Kidney (tissue), 13 donors: ENCODE measurements at regions not wholly inside any gene's neighbourhood (a gene's known extent, or its start where the extent isn't known, plus 50 kb on each side); places are given as distances from the start of the nearest gene placed in this dataset.

Source experiments
- DNase-seq, 5 donors: peaks; one replicate each; pipeline ENCODE4 v3.0.0-alpha.2; 2013 to 2020
- FAIRE-seq: peaks from 2 replicates; lab custom pipeline; 2012; peaks lifted over from hg19 to GRCh38; lab: Jason Lieb, UNC
- H3K27ac ChIP-seq, 2 donors: one replicate each; pipeline ENCODE4 v1.7.0; 2013; ENCODE audit warnings: low read depth in 2 of 2, low read length in 2 of 2, inconsistent platforms in 1 of 2
- H3K27me3 ChIP-seq: one replicate; pipeline ENCODE4 v1.7.1; 2013; ENCODE audit warnings: low read length, inconsistent platforms; ENCODE audit not compliant: control insufficient read depth, insufficient read depth
- H3K36me3 ChIP-seq, 3 donors: one replicate each; pipeline versions ENCODE4 v1.7.0 to v1.7.1; 2013; ENCODE audit warnings: low read length in 3 of 3, control low read depth in 1 of 3, inconsistent platforms in 1 of 3; ENCODE audit not compliant: insufficient read depth in 3 of 3, control insufficient read depth in 2 of 3
- H3K4me1 ChIP-seq, 3 donors: one replicate each; pipeline versions ENCODE4 v1.7.0 to v1.7.1; 2013; ENCODE audit warnings: low read length in 3 of 3, inconsistent platforms in 1 of 3, low read depth in 1 of 3; ENCODE audit not compliant: control insufficient read depth in 2 of 3, insufficient read depth in 2 of 3
- H3K4me3 ChIP-seq, 3 donors: one replicate each; pipeline versions ENCODE4 v1.7.0 to v1.8.1; 2013; ENCODE audit warnings: low read length in 3 of 3, control low read depth in 1 of 3, inconsistent platforms in 1 of 3
- H3K9ac ChIP-seq, 3 donors: one replicate each; pipeline versions ENCODE4 v1.7.0 to v1.7.1; 2013; ENCODE audit warnings: low read length in 3 of 3, control low read depth in 1 of 3, inconsistent platforms in 1 of 3
- H3K9me3 ChIP-seq, 3 donors: one replicate each; pipeline versions ENCODE4 v1.7.0 to v1.7.1; 2013; ENCODE audit warnings: low read length in 3 of 3, control low read depth in 1 of 3, inconsistent platforms in 1 of 3; ENCODE audit not compliant: control insufficient read depth in 2 of 3, insufficient read depth in 1 of 3
- CTCF ChIP-seq: IDR thresholded peaks from 3 replicates; pipeline ENCODE4 v1.5.1; 2012; ENCODE audit warnings: mild to moderate bottlenecking, moderate library complexity, borderline replicate concordance; ENCODE audit not compliant: insufficient read depth; ENCODE audit errors: extremely low read depth
- intact Hi-C: fragments of 100-400 bp; cut with DNase I; formaldehyde crosslinking; loops from one replicate; pipeline ENCODE4 v1.11.1; 2022
- donor health status: control.
- donor health status: control.
- donor health status: control.
- donor health status: control.
- donor health status: control.
- donor health status: DM: yes; HTN: yes; CAD: no.
- donor health status: Normal renal cell carcinoma (clear cell type).

DNA sequence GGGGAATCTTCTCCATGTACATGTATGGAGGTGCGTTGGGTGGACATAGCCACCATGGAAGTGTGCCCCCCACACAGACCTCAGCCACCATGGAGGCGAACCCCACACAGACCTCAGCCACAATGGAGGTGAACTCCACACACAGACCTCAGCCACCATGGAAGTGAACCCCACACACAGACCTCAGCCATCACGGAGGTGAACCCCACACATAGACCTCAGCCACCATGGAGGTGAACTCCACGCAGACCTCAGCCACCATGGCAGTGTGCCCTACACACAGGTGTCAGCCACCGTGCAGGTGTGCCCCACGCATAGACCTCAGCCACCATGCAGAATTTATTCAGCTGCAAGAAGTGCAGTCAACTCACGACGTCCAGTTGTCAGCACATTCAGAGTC is 339.7 kb downstream of the ACTR3B start:
- no peaks in the 10 kb centered on the region for H3K4me1 ChIP-seq
- H3K4me3 ChIP-seq, result no peak overlapping the region
- H3K36me3 ChIP-seq, result no peaks in the 10 kb centered on the region
- H3K9ac ChIP-seq, result no peak overlapping the region
- H3K27me3 ChIP-seq, result no peaks in the 10 kb centered on the region
- TF ChIP-seq CTCF, result no peak
- intact Hi-C loops, result no loop called here
- DNase-seq, result no peak
- no peak for FAIRE-seq
- H3K9me3 ChIP-seq, result peaks cover 0 to 2% (median 0%) of the 10 kb centered on the region in 3 donors
- no peak overlapping the region for H3K27ac ChIP-seq

GRCh38 chr7:153100691-153101237 is 341.2 kb downstream of the ACTR3B start:
- Histone ChIP-seq H3K9ac (no peak overlapping the region), H3K36me3 (no peaks in the 10 kb centered on the region), H3K27me3 (no peaks in the 10 kb centered on the region), H3K27ac (no peak overlapping the region), H3K4me3 (no peak overlapping the region), H3K4me1 (no peaks in the 10 kb centered on the region), H3K9me3 (no peaks in the 10 kb centered on the region)
- DNase-seq (no peak), FAIRE-seq (no peak)
- TF ChIP-seq CTCF, result no peak
- intact Hi-C loops, result no loop called here

- H3K9ac ChIP-seq, result no peak overlapping the region
- H3K27me3 ChIP-seq, result no peaks in the 10 kb centered on the region
- H3K4me1 ChIP-seq, result no peaks in the 10 kb centered on the region
- no peak for FAIRE-seq
- TF ChIP-seq CTCF, result no peak
- intact Hi-C loops, result no loop called here
- no peaks in the 10 kb centered on the region for H3K36me3 ChIP-seq
- H3K27ac ChIP-seq, result no peak overlapping the region
- no peak for DNase-seq
- H3K4me3 ChIP-seq, result no peak overlapping the region
- H3K9me3 ChIP-seq, result no peaks in the 10 kb centered on the region
Observed at GRCh38 chr7:153103202-153103601, 343.6 kb downstream of the ACTR3B start.

GRCh38 chr7:153107826-153108225 is 348.3 kb downstream of the ACTR3B start:
- no peaks in the 10 kb centered on the region for H3K27me3 ChIP-seq
- H3K36me3 ChIP-seq, result no peaks in the 10 kb centered on the region
- no peaks in the 10 kb centered on the region for H3K9me3 ChIP-seq
- TF ChIP-seq CTCF, result no peak
- FAIRE-seq, result no peak
- H3K9ac ChIP-seq, result no peak overlapping the region
- no peak overlapping the region for H3K4me3 ChIP-seq
- H3K27ac ChIP-seq, result no peak overlapping the region
- no peaks in the 10 kb centered on the region for H3K4me1 ChIP-seq
- no peak for DNase-seq
- intact Hi-C loops, result no loop called here
